ENCODE measurements at regions not wholly inside any gene's neighbourhood (a gene's known extent, or its start where the extent isn't known, plus 50 kb on each side); places are given as distances from the start of the nearest gene placed in this dataset.
"Not testable (repeated sequence)": the region's sequence is repeated elsewhere in the genome, so short reads cannot be mapped to it uniquely, and the experiment has no call there.

DNA sequence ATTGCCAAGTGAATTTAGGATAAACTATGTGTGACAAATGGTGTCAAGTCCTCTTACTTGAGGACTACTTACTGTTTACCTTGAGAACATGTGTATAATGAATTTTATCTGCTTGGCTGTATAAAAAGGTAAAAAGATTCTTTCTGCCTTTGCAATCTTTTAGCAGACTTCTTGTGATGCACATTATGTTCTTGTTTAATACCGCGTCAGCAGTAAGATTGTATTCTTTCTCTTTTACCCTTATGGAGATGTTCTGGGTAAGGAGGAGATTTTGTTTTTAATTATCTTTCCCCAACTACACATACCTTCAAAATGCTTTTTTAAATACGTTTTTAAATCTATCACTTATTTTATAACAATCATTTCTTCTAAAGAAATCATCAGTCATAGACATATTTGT is 1166.4 kb upstream of the CNTN5 start:
- DNase-seq (ENCODE audit: extremely low spot score, insufficient read length, low read depth) (no peak), FAIRE-seq (no peak)

DNA sequence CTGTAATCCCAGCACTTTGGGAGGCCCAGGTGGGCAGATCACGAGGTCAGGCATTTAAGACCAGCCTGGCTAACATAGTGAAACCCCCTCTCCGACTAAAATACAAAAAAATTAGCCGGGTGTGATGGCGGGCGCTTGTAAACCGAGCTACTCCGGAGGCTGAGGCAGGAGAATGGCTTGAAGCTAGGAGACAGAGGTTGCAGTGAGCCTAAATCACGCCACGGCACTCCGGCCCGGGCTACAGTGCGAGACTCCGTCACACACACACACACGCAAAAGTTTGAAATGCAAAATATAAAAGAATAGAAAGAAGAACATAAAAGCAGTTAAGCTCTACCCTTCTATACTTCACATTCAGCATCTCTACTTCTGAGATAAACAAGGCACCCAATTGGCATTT is 1165.9 kb upstream of the CNTN5 start:
- no peak for FAIRE-seq
- no peak for DNase-seq (ENCODE audit: extremely low spot score, insufficient read length, low read depth)

DNA sequence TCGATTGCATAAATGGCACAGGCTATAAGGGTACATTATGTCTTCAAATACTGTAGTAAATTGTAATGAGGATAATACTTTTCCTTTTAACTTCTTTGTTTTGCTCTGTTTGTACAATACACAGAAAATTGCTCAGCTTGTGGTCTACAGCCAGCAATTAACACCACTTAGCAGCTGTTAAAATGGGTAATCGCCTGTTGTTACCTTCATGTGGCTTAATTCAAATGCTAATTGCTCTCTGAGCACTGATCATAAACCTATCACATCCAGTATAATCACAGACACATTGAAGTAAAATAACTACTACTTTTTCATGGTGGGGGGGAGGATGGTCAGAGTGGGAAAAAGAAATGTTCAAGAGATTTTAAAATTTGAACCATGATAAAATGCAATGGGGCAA is 1164.1 kb upstream of the CNTN5 start:
- no peak for DNase-seq (ENCODE audit: extremely low spot score, insufficient read length, low read depth)
- no peak for FAIRE-seq

- no peak for FAIRE-seq
- no peak for DNase-seq (ENCODE audit: extremely low spot score, insufficient read length, low read depth)
Measured at GRCh38 chr11:97860237-97860636, 1160.5 kb upstream of the CNTN5 start.

DNA sequence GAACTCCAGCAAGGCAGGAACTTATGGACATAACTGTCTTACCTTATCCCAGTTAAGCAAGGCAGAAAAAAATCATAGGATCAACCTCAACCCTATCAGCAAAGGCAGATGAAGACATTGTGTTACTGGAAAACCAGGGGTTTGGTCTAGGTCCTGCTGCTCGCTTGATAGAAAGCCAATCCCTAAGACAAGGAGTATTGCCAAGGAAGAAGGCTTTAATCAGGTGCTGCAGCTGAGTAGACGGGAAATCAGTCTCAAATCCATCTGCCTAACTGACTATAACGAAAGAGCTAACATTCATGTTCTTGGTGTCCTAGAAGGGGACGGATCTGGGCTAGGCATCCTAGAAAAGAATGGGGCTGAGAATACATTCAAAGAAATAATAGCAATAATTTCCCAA is 1158.7 kb upstream of the CNTN5 start:
- DNase-seq (ENCODE audit: extremely low spot score, insufficient read length, low read depth), result no peak
- FAIRE-seq, result no peak

DNA sequence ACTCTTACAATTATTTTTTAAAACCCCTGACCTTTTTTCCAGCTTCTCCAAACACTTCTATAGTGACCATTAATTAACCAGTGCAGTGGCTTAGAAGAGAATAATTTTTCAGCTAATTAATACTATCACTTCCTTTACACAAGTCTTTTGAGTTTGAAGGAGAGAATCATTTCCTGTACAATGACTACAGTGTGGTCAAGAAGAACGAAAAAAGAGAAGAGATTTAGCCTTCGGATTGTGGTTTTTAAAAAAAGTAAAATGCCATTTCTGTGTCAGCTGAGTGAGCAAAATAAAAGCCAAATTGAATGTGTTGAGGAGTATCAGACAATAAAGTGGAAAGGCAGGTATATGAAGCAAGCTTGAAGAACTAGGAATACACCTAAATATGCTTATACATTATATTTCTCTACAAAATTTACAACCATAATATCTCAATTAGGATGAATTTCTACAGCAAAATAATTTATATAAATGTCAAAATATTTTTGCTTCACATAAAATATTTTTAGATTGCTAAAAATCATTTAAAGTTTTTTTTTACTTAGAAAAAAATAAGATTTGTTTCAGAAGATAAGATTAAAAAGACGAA is 1155.2 kb upstream of the CNTN5 start:
- FAIRE-seq (no peak), DNase-seq (ENCODE audit: extremely low spot score, insufficient read length, low read depth) (no peak)

- no peak for FAIRE-seq
Measured at GRCh38 chr11:97871816-97872215, 1148.9 kb upstream of the CNTN5 start.

DNA sequence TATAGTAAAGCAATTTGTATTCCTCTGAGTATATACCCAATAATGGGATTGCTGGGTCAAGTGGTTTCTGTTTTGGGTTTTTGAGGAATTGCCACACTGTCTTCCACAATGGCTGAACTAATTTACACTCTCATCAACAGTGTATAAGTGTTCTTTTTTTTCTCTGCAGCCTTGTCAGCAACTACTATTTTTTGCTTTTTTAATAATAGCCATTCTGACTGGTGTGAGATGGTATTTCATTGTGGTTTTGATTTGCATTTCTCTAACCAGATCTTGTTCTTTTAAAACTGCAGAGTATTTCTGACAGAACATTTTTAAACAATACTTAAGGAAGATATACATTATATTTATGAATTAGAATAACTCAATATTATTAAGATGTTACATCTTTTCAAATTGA is 1140.5 kb upstream of the CNTN5 start:
- no peak for DNase-seq (ENCODE audit: extremely low spot score, insufficient read length, low read depth)
- no peak for FAIRE-seq

More at GRCh38 chr11:97871816-97872215, 1148.9 kb upstream of the CNTN5 start:
- no peak for DNase-seq (ENCODE audit: extremely low spot score, insufficient read length, low read depth)

GRCh38 chr11:97883086-97883485 is 1137.7 kb upstream of the CNTN5 start:
- DNase-seq (ENCODE audit: extremely low spot score, insufficient read length, low read depth), result no peak
- no peak for FAIRE-seq

DNA sequence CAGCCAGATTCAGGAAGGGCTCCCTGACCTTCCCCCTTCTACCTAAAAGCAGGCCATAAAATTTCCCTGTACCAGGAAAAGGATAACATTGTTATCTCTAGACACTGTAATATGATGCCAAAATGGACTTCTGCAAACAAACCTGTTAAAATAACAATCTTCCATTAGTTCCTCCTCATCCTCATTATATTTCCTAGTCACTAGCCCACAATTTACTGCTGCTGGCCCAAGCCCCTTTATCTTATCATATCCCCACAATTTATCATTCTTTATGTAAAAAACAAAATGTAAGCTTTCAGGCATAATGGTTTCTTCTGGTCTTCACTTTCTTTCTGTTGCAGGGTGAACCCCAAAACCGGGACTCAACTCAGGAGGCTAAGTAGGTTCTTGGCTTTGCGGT is 1132.1 kb upstream of the CNTN5 start:
- DNase-seq (ENCODE audit: extremely low spot score, insufficient read length, low read depth) (no peak), FAIRE-seq (no peak)

GRCh38 chr11:97890466-97890865 is 1130.3 kb upstream of the CNTN5 start:
- DNase-seq (ENCODE audit: extremely low spot score, insufficient read length, low read depth), result no peak
- no peak for FAIRE-seq

- FAIRE-seq (no peak), DNase-seq (ENCODE audit: extremely low spot score, insufficient read length, low read depth) (no peak)
Measured at GRCh38 chr11:97893612-97894011, 1127.1 kb upstream of the CNTN5 start.

- FAIRE-seq (no peak), DNase-seq (ENCODE audit: extremely low spot score, insufficient read length, low read depth) (no peak)
Measured at GRCh38 chr11:97894978-97895377, 1125.8 kb upstream of the CNTN5 start.

DNA sequence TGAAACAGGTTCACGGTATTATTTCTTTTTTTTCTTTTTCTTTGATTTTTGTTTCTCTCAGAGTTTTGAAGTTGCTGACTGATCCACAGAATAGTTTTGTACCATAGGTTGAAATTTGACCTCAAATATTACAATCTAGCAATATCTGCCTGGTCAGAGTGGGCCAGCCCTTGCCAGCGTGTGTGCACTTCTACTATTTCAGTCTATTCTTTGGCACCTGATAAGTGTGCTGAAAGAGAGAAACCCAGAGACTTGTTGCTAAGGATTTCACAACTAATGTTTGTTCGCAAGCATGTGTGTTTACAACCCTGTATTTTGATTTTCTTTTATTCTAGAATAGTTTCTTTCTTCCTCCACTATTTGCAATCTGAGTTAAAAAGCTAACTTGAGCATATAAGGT is 1125.2 kb upstream of the CNTN5 start:
- no peak for DNase-seq (ENCODE audit: extremely low spot score, insufficient read length, low read depth)
- no peak for FAIRE-seq

DNA sequence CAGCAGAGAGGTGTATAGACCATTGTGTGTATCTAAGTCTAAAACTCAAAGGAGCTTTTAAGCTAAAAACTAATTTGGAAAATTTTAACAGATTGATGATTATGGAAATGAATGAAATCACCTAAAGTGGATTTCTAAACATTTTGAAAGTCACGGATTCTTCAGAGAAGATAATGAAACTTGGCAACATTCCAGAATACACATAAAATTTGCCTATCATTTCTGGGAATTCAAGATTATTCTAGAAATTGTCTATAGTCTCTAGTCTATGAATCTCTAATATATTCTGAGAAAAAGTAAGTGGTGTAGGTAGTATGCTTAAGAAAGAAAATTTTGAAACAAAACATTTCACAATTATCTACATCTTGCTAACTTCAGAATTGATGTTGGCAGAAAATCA is 1117.9 kb upstream of the CNTN5 start:
- FAIRE-seq, result no peak

GRCh38 chr11:97905101-97905500 is 1115.6 kb upstream of the CNTN5 start:
- DNase-seq (ENCODE audit: extremely low spot score, insufficient read length, low read depth) (no peak), FAIRE-seq (no peak)

More for the DNA sequence above, 1117.9 kb upstream of the CNTN5 start:
- DNase-seq (ENCODE audit: extremely low spot score, insufficient read length, low read depth), result no peak

DNA sequence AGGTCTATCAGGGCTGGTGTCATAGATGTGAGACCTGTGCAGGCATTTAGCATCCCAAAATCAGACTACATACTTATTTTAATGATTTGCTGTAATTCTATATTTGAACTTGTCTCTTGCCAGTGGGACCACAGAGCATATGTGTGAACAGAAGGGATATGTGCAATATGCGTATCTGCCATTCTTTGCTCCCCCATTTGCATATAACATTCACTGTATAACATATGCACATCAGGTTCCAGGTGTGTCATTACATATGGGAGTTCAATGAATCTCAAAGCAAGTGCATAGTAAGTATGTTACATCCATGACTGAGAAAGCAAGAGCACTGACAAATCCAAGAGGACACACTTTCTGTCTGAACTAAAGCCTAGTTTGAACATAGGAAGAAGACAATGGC is 1115.1 kb upstream of the CNTN5 start:
- DNase-seq (ENCODE audit: extremely low spot score, insufficient read length, low read depth) (no peak), FAIRE-seq (no peak)

GRCh38 chr11:97908354-97908753 is 1112.4 kb upstream of the CNTN5 start:
- DNase-seq (ENCODE audit: extremely low spot score, insufficient read length, low read depth) (no peak), FAIRE-seq (no peak)

GRCh38 chr11:97909614-97910399 is 1110.9 kb upstream of the CNTN5 start:
- FAIRE-seq, result no peak
- no peak for DNase-seq (ENCODE audit: extremely low spot score, insufficient read length, low read depth)

- no peak for FAIRE-seq
Measured at GRCh38 chr11:97912629-97913028, 1108.1 kb upstream of the CNTN5 start.

GRCh38 chr11:97922933-97923332 is 1097.8 kb upstream of the CNTN5 start:
- not testable (repeated sequence) for DNase-seq (ENCODE audit: extremely low spot score, insufficient read length, low read depth); FAIRE-seq

More at GRCh38 chr11:97912629-97913028, 1108.1 kb upstream of the CNTN5 start:
- no peak for DNase-seq (ENCODE audit: extremely low spot score, insufficient read length, low read depth)

Measured in GM18507 (cell line).